GM21786 (cell line): ENCODE measurements at regions not wholly inside any gene's neighbourhood (a gene's known extent, or its start where the extent isn't known, plus 50 kb on each side); places are given as distances from the start of the nearest gene placed in this dataset.
"Not testable (repeated sequence)": the region's sequence is repeated elsewhere in the genome, so short reads cannot be mapped to it uniquely, and the experiment has no call there.

Experiments
- ATAC-seq: cut with Tn5 transposase; IDR thresholded peaks from one replicate; pipeline ENCODE4 v1.9.1; 2021; ENCODE audit not compliant: unreplicated experiment

DNA sequence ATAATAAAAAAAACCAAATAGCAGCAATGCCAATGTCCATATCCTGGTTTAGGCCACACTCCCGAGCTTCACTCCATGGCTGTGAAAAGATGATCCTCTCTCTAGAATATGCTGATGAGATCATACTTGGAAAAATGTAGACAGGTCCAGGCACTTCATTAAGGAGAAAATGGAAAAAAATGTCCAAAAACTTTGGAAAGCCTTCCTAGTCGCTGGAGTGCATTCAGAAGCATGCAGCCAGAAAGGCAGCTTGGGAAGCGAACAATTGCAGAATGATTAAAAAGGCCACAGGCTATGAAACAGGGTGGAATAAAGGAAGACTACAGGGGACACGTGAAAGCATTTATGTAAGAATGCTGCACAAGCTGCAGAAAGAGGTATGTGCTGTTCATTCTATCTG is 165.6 kb upstream of the HCCS start:
- no peak for ATAC-seq

DNA sequence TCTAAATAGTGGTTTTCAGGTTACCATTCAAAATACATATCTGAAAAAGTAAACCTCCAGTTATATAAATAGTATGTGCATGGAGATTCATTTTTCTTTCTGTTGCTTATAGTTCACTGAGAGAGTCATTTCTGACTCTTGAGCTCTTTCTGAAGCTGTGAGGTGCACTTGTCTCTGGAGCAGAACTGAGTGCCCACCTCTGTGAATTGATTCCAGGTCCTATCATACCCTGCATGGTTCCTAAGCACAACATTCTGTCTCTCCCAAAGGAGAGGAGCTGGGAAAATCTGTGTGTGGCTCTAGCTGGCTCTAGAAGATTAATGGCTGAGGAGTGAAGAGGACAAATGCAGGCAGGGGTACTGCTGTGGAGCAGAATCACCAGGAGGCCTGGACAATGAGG is 161.6 kb upstream of the HCCS start:
- ATAC-seq, result no peak

DNA sequence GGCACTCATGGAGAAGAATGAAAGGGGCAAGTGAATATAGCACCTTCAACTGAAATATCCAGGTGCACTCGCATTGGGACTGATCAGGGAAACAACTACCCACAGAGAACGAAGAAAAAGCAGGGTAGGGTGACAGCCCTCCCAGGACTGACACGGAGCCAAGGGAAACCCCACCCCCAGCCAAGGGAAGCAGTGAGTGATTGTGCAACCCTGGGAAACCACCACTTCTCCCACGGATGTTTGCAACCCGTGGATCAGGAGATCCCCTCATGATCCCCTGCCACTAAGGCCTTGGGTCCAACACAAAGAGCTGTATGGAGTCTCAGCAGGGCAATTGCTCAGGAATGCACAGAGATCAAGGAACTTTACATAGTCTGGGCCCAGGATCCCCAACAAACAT is 158.5 kb upstream of the HCCS start:
- no peak for ATAC-seq

DNA sequence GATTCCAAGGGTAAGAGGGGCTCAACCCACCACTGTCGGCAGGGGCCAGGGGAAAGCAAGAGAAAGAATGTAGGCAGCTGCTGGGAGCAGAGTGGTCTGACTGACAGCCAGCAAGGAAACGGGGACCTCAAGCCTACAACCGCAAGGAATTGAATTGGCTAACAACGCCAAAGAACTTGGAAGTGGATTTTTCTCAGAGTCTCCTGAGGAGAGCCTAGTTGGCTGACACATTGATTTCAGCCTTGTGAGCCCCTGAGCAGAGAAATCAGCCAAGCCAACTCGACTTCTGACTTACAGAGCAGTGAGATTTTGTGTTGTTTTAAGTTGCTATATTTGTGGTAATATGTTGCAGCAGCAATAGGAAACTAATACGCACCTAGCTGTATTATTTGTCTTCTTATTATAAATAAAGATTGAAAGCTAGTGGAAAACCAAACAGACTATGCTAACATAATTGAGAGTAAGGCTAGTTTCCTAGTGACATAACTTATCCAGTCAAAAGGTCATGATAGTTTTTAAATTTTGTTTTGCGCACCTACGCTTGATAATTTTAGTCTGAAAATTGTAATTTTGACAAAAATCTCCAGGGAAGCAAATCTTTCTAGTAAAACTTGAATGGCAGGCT is 145.8 kb upstream of the HCCS start:
- ATAC-seq, result no peak

DNA sequence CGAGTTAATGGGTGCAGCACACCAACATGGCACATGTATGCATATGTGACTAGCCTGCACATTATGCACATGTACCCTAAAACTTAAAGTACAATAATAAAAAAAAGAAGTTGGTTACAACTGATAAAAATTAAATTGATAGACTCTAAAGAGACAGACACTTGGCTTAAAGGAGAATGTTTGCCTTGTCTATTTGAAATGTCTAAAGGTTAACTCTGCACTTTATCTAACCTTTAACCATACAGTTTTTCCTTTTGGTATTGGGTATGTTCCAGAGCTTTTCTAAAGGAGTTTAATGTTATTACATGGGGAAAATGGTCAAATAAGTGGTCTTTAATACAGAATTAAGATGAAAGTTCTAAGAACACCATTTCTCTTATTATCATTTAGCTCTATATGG is 145.1 kb upstream of the HCCS start:
- ATAC-seq, result no peak

DNA sequence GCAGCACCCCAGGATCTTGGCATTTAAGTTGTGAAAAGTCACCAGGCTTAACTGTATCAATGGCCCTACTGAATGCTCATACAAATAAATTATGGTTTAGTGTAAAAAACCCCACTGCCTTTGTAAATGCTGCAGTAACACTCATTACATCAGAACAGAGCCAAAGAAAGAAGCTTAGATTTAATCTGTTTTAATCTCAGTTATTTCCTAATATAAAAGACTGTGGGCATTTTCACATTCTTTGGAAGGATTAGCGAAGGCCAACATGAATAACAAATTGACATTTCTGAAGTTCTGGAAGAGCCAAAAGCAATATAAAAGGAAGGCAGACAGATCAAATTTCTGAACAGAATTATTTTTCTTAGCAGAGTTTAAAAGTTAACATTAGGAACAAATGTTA is 140.0 kb upstream of the HCCS start:
- ATAC-seq, result no peak

DNA sequence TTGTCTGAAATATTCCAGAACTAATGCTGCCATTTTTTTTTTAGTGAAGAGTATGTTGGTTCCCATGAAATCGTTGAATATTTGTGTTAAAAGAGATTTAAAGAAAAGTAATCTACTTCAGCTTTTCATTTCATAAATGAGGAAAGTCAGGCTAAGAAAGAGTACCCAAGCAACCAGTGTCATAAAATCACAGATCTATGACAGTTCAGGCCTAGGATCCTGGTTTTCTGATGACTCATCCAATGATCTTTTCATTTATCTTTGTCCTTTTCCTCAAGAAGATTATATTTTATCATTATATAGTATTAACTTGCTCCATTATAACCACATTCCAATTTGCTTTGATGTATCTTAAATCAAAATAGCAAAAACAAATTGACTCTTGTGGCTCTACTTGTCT is 139.4 kb upstream of the HCCS start:
- ATAC-seq, result no peak

- ATAC-seq, result no peak
Observed at GRCh38 chrX:10972706-10973105, 138.4 kb upstream of the HCCS start.

DNA sequence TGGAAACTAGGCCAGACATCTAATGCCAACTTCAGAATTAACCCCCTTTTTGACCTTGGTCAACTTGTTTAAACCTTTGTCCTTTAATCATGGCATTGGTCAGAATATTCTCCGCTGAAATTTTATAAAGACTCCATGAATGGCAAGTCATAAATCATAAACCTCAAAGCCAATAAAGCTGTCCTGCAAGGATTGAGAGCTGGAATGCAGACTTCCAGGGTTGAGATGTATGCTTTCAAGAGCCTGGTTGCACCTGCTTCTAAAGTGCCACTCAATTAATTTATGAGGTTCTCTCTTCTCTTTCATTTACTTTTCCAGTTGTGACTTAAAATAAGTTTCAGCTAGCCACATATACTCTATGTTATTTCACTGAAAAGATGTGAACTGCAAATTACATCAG is 136.2 kb upstream of the HCCS start:
- ATAC-seq, result no peak

GRCh38 chrX:10979956-10980355 is 131.2 kb upstream of the HCCS start:
- ATAC-seq, result no peak

DNA sequence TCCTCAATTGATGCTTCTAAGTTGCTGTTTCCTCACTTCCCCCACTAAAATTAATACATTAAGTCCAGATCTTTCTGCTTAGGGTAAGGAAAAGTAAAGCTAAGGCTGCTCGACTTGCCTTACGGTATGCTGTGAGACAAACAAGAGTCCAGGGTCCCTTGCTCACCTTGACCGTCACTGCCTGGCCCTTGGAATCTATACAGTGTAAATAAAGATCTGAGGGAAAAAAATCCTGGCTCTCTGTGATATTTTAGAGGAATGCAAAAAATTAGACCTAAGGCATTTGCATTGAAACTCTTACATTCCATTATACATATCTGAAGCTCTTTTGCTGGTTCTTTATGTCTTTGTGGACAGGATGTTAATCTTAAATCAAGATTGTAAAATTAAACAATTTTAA is 129.6 kb upstream of the HCCS start:
- no peak for ATAC-seq

DNA sequence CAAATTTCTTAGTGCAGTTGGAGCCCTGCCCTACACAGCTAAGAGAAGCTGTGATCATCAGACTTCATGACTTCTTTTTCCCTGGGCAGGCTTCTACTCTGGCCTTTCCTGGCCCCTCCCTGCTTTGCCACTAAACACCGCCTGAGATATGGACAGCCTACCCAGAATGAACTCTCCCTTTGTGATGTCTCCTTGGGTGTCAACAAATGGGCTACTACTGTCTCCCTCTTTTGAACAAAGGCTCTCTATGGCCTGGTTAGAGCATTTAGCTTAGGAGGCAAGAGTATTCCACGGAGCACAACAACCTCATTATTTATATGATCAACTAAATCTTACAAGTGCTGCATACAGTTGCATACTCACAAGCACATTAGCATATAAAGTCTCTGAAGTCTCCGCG is 127.6 kb upstream of the HCCS start:
- ATAC-seq, result no peak

DNA sequence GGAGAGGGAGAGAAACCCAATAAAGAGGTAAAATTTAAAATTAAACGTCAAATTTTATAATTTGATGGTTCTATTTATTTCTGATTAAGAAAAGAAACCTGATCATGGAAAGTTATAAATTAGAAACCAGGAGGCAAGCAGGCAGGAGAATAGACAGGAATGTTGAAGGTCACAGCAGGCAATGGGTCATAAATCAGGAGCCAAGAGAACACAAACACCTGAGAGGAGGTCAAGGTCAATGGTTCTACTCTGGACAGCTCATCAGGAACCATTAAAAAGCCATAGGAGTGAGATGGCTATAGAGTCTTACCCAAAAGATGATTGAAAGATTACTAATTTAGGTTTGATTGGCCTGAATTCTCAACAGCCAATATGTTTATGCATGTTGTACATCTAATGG is 126.9 kb upstream of the HCCS start:
- ATAC-seq, result no peak

GRCh38 chrX:10986616-10987015 is 124.5 kb upstream of the HCCS start:
- ATAC-seq, result no peak

DNA sequence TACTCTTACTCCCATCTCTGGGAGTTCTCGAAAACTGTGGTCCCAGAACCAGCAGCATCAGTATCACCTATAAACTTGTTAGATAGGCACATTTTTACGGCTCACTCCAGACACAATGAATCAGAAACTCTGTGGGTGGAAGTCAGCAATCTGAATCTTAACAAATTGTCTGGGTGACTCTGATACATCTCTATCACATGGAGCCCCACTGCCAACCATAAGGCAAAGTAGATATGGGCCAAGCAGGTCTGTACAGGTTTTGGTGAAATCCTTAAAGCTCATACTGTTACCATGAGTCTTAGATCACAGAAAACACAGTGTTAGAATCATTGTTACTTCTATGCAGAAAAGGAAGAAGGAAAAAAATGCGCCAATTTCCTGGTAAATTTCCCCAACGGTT is 122.5 kb upstream of the HCCS start:
- no peak for ATAC-seq

DNA sequence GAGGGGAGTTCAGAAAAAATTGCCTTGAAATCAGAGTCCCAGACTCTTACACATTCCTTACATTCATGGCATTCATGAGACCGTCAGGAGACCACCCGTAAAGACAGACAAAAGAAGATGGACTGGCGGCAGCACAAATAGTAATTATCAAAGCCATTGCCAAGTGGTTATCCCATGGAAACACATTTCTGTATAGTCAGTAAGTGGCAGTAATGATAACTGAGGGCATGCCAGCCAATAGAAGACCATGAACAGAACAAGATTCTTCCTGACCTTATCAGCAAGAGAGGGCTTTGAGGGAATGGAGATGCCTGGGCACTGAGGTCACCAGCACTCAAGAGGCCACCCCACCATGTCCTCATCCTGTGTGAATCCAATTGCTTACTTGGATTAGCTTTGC is 121.7 kb upstream of the HCCS start:
- ATAC-seq, result no peak

DNA sequence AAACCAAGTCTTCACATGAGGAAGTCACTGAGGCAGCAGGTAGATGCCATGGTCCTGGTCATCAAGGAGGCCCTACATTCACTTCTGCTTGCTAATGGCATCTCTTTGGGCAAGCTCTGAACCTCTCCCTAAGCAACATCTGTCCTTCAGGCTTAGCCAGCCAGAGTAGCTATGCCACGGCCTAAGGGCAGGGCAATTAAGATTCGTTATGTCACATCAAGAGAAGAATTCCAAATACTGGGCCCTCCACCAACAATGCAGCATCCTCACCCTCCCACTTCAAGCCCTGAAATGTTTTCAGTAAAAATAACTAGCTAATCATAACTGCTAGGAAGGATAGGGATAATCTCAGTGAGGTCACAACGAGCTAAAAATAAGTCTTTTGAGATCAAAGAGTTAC is 120.7 kb upstream of the HCCS start:
- ATAC-seq, result no peak

- ATAC-seq, result no peak
Observed at GRCh38 chrX:10990976-10991375, 120.2 kb upstream of the HCCS start.

GRCh38 chrX:10992110-10992509 is 119.0 kb upstream of the HCCS start:
- no peak for ATAC-seq

DNA sequence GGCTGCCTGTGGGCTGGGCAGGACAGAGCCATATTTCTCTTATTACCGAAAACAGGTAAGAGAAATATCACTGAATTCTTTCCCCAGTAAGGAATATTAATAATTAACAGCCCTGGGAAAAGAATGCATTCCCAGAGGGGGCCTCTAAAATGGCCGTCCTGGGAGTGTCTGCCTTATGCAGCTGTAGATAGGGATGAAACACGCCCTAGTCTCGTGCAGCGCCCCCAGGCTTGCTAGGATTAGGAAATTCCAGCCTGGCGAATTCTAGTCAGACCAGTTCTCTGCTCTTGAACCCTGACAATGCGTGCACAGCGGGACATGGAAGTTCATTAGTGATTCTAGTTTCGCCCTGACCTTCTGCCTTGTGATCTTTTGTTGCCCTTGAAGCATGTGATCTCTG is 104.1 kb upstream of the HCCS start:
- ATAC-seq, result not testable (repeated sequence)

GRCh38 chrX:11010476-11010875 is 100.7 kb upstream of the HCCS start:
- no peak for ATAC-seq

DNA sequence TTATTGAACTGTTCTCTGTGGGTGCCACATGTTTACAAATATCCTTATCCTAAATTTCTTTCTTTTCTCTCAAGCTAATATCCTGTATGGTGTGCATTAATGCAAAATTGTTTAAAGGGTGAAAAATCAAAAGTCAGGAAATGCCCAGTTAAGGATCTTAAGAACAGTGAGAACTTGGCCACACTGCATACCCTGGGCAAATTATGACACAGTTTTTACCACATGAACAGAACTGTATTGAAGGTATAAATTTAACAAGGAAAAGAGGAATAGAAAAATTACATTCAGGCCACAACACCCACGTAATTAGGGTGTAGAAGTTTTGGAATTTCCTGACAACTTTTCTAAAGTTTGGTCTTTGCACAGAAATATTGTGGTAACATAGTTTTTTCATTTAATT is 94.4 kb upstream of the HCCS start:
- no peak for ATAC-seq

- not testable (repeated sequence) for ATAC-seq
Observed at GRCh38 chrX:11022588-11022987, 88.5 kb upstream of the HCCS start.

- no peak for ATAC-seq
Observed at GRCh38 chrX:11039926-11040325, 71.2 kb upstream of the HCCS start.
